ENCODE measurements at regions not wholly inside any gene's neighbourhood (a gene's known extent, or its start where the extent isn't known, plus 50 kb on each side); places are given as distances from the start of the nearest gene placed in this dataset.
"Not testable (repeated sequence)": the region's sequence is repeated elsewhere in the genome, so short reads cannot be mapped to it uniquely, and the experiment has no call there.

GRCh38 chr5:103721183-103721582 is 158.6 kb upstream of the NUDT12 start:
- no peak for DNase-seq

DNA sequence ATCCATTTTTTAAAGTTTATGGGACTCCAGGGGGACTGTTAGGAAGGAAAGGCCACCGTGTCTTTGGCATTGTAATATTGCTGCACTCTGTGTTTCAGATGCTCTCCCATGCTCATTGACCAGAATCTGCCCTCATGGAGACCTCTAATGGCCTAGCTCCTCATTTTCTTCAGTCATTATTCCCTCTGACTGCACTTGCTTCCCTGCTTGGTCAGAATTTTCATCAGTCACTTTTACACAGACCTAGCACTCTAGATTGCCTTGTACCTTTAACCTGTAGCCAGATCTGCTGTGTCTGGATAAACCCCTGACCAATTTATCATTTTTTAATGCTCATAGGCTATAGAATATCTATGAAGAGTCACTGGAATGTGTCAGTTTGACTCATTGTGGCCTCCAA is 155.5 kb upstream of the NUDT12 start:
- DNase-seq = no peak

DNA sequence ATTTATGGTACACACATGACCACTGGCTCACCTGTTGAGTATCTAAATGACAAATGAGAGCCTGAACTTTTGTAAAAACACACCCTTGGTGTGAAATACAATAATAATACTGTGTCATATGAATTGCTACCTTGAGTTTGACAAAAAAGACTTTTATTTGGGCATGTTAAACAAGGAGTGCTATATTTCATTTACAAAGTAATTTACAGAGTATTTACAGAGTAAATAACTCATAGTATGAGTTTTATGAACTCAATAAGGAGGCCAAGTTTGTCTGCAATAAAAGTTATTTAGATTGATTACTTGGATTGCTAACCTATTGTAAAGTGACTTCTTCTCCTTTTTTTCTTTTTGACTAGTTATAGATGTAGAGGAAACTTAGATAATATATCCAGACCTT is 146.0 kb upstream of the NUDT12 start:
- no peak for DNase-seq

DNA sequence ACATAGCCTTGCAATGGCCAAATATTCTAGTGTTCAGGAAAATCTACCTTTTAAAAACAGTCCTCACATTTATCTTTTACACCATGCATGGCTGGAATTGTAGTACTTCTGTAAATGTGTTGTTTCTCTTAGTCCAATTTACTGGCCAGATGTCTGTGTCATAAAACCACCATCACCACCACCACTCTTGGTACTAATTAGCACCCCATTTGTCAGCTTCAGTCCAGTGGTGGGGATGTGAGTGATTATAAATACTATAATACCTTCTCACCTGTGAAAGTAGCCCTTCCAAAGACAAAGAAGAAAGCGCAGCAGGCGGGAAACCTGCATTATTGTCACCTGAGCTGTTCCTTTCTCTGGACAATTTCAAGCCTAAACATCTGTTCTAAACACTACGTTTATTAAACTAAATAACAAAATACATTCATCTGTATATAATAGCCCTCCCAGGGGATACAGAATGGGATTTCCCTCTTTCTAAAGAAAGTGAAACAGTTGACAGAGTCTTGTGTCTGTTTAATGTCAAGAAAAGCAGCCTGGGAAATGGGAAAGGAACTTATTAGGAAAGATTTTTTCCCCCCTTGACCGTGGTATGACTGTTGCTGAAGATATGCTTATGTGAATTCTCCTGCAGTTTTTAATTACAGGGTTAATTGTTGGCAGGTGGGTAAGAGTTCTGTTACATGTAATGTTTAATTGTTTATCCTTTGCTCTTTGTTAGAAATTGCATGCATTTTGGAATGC is 144.5 kb upstream of the NUDT12 start:
- DNase-seq = no peak

DNA sequence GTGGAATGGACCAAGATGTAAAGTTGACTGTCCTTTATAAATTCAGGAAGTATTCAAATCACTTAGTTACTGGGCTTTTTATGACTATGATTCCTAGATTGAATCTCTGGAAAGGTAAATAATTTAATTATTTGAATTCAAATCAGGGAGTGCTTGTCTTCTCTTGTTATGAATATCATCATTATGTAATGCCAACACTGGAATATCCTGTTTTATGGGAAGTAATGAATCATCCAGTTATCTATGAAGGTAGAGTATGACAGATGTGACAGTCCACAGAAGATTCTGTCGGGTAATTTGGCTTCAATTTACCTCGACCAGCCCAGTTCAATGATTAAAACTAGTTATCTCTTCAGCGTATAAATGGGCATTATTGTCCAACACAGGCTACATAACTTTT is 141.0 kb upstream of the NUDT12 start:
- DNase-seq = no peak

DNA sequence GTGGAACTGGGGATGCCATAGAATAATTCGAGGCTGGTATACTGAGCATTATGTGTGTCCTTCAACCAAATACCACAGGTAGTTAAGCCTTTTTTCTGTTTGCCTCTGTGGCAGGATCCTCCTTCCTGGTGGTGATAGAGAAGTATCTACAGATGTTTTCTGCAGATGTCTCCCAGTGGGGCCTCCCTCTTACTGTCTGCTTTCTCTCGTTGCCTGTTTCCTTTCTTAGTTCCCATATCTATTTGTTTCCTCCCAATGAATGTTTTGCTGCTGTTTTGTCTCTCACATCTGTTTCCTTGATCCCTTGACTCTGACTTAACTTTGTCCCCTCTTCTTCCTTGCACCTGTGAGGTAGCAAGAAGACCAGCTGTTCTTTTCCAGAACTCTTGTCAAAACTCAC is 130.9 kb upstream of the NUDT12 start:
- peak; percentile 5 for DNase-seq

GRCh38 chr5:103690676-103691075 is 128.1 kb upstream of the NUDT12 start:
- no peak for DNase-seq

DNA sequence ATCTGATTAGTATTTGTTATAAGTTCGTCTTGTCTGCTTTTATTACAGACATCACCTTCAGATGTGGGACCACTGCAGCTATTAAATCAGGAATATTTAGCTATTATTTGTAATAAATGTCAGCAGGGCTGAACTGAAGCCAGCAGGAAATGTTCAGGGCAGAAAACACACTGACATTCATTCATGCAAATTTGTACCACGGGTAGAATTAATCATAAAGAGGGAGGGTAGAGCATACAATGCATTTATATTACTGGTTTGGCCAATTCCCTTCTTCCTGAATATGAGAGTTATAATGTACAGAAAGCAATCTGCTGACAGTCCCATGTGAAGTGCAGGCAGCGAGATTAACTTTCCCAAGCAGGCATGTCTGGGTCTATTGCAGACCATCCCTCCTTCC is 117.3 kb upstream of the NUDT12 start:
- no peak for DNase-seq

GRCh38 chr5:103676198-103676597 is 113.6 kb upstream of the NUDT12 start:
- not testable (repeated sequence) for DNase-seq

DNA sequence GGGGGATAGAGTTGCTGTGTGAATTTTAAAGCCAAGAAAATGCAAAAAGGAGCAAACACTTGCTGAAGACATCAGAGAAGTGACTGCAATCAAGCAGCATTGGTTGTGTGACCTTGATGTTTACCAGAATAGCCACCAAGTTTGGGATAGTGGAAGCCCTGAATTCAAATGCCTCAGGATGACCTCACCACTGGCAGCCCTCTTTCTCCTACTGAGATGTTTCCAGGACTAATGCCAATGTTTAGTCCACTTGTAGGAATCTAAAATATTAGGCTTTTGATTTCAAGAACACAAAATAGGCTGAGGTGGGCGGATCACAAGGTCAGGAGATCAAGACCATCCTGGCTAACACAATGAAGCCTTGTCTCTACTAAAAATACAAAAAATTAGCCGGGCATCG is 112.2 kb upstream of the NUDT12 start:
- DNase-seq = no peak

DNA sequence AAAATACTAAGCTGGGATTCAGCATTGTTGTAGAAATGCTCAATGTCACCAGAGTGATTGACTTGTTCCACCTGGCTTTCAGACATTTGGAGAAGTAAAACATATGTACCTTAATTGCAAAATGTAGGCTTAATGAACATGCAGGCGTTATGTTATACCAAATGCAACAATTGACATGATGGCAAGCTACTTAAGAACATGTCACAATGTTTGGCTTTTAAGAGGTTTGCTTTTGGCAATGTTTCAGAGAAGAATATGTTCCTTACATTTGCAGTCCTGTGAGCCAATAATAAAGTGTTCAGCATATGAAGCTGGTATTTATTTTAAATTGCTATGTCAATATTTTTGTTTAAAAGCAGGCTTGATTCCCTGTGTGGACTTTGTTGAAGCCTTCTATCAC is 111.7 kb upstream of the NUDT12 start:
- no peak for DNase-seq

DNA sequence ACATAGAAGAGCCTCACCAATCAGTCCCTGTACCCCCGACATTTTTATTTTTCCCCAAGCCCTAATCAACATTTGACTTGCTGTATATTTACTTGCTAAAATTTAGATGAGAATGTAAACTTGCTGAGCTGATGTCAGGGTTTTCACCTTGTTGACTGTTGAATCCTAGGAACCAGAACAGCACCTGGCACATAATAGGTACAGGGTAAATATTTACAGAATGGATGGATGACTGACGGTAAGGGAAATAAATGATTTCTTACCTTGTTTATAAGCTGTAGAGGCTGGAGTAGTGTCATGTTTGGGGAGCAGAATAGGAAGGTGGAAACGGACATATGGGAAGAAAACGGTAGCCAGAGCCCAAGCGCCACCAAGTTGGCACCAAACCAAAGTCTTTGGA is 107.0 kb upstream of the NUDT12 start:
- no peak for DNase-seq

GRCh38 chr5:103668281-103668680 is 105.7 kb upstream of the NUDT12 start:
- no peak for DNase-seq

GRCh38 chr5:103667068-103667467 is 104.5 kb upstream of the NUDT12 start:
- DNase-seq = no peak

GRCh38 chr5:103657301-103657700 is 94.7 kb upstream of the NUDT12 start:
- no peak for DNase-seq

DNA sequence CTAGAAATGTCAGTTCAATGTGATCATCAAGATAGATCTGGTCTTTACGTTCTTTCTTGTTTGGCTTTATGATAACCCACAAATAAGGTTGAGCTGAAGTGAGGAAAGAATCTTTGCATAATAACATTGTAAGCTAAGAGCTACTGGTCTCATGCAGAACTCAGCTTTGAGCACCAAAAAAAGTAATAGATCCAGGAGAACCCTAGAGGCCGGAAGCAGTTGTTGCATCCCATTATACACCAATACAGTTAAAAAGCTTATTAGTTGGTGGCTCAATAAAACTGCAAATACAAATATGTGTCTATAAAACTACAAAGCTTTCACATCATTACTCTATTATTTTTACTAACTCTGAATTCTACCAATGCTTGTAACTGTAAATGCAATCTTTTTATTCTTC is 85.5 kb upstream of the NUDT12 start:
- no peak for DNase-seq

- DNase-seq = no peak
Observed at GRCh38 chr5:103646698-103647614, 84.4 kb upstream of the NUDT12 start.

GRCh38 chr5:103645816-103646215 is 83.2 kb upstream of the NUDT12 start:
- DNase-seq = no peak

GRCh38 chr5:103638979-103639378 is 76.4 kb upstream of the NUDT12 start:
- DNase-seq = no peak

DNA sequence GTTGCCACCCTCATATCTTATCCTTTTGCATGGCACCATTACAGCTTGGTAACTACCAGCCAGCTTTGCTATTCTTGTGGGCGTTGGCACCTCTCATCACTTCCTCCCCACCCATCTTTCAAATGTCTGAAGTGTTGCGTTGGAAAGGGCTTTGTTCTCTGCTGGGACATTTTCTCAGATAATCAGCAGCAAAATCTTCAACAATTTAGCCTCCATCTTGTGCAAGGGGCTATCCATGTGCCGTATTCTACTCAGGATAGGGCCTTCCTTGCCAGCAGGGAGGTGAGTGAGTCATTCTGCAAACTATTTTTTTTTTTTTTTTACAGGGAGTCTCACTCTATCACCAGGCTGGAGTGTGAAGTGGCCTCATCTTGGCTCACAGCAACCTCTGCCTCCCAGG is 62.1 kb upstream of the NUDT12 start:
- DNase-seq = no peak

DNA sequence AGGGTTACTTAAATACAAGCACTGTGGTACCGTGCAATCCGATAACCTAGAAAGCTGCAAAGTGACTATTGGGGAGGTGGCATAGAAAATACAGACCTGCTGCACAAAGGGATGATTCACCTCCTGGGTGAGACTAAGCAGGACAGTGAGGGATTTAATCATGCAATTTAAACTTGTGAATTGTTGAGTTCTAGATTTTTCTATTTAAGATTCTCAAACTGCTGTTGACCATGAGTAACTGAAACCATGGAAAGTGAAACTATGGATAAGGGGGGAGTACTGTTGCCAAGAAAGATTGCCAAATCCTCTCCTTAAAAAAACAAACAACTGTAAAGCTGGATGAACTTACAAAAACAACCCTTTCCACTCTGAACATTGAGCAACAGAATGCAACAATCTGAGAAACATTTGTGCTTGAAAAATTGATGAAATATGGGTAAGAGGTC is 61.5 kb upstream of the NUDT12 start:
- no peak for DNase-seq

GRCh38 chr5:103623425-103623824 is 60.8 kb upstream of the NUDT12 start:
- DNase-seq = no peak

- no peak for DNase-seq
Observed at GRCh38 chr5:103621548-103621930, 59.0 kb upstream of the NUDT12 start.

- no peak for DNase-seq
Observed at GRCh38 chr5:103620851-103621547, 58.4 kb upstream of the NUDT12 start.
